Peyer's patch (tissue), 4 donors: ENCODE measurements at regions not wholly inside any gene's neighbourhood (a gene's known extent, or its start where the extent isn't known, plus 50 kb on each side); places are given as distances from the start of the nearest gene placed in this dataset.
"Not testable (repeated sequence)": the region's sequence is repeated elsewhere in the genome, so short reads cannot be mapped to it uniquely, and the experiment has no call there.

ENCODE experiments used
- DNase-seq, 3 donors: peaks; one replicate each; pipeline ENCODE4 v3.0.0-alpha.2; 2017 to 2019
- H3K27ac ChIP-seq, 4 donors: fragments of 200-600 bp; sonication (generic); one replicate each; pipeline ENCODE4 v1.5.1; 2016 to 2019
- H3K27me3 ChIP-seq, 2 donors: fragments of 200-600 bp; sonication (generic); one replicate each; pipeline ENCODE4 v1.5.1; 2019
- H3K36me3 ChIP-seq, 3 donors: fragments of 200-600 bp; sonication (generic); one replicate each; pipeline ENCODE4 v1.5.1; 2016 to 2019
- H3K4me1 ChIP-seq, 4 donors: fragments of 200-600 bp; sonication (generic); one replicate each; pipeline ENCODE4 v1.5.1; 2016 to 2019
- H3K4me3 ChIP-seq, 4 donors: fragments of 200-600 bp; sonication (generic); 1 replicate in 3 of 4; 2 replicates in 1 of 4; pipeline ENCODE4 v1.5.1; 2016 to 2019; ENCODE audit warnings: mild to moderate bottlenecking in 1 of 4
- H3K9me3 ChIP-seq, 4 donors: fragments of 200-600 bp; sonication (generic); one replicate each; pipeline ENCODE4 v1.5.1; 2016 to 2019; ENCODE audit warnings: mild to moderate bottlenecking in 1 of 4
- POLR2A ChIP-seq, 2 donors: fragments of 450-650 bp; IDR thresholded peaks; one replicate each; pipeline ENCODE4 v1.5.1; 2017; ENCODE audit warnings: antibody characterized with exemption in 2 of 2, mild to moderate bottlenecking in 2 of 2, moderate library complexity in 2 of 2
- TF ChIP-seq, protein P1 (sequence below), 6 experiments: fragments of 450-650 bp in 4 of 6; fragments of 200-600 bp in 2 of 6; sonication (generic) in 1 of 6; IDR thresholded peaks; one replicate each; pipeline ENCODE4 v1.5.1; 2017 to 2019; ENCODE audit warnings: antibody characterized with exemption in 6 of 6, mild to moderate bottlenecking in 3 of 6, moderate library complexity in 1 of 6

DNA sequence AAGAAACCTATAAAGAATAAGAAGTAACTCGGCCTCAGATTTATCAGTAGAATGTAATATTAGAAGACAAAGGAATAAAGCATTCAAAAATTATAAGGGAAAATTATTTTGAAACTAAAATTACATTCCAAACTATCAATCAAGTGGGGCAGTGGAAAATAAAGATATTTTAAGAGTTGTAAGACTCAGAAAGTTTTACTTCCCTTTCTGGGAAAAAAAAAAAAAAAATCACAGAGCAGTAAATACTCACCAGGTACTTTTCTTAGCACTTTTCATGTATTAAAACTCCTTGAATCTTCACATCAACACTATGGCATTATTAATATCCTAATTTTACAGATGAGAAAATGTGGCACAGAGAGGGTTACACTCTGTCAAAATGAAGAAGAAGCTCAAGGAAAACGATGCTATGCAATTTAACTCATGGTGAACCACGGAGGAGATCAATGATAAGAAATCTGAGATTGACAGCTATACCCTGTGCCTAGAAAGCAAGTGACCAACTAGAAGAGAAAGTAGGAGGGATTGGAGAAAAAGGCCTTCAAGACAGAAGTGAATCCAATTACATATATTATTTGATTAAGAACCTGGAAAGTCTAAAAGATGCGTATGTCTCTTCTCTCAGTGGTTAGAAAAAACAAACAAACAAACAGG is 238.9 kb upstream of the ID2 start:
- H3K4me1 ChIP-seq = no peaks in the 10 kb centered on the region
- DNase-seq = no peak
- H3K27ac ChIP-seq = no peak overlapping the region
- TF ChIP-seq, protein P1, sequence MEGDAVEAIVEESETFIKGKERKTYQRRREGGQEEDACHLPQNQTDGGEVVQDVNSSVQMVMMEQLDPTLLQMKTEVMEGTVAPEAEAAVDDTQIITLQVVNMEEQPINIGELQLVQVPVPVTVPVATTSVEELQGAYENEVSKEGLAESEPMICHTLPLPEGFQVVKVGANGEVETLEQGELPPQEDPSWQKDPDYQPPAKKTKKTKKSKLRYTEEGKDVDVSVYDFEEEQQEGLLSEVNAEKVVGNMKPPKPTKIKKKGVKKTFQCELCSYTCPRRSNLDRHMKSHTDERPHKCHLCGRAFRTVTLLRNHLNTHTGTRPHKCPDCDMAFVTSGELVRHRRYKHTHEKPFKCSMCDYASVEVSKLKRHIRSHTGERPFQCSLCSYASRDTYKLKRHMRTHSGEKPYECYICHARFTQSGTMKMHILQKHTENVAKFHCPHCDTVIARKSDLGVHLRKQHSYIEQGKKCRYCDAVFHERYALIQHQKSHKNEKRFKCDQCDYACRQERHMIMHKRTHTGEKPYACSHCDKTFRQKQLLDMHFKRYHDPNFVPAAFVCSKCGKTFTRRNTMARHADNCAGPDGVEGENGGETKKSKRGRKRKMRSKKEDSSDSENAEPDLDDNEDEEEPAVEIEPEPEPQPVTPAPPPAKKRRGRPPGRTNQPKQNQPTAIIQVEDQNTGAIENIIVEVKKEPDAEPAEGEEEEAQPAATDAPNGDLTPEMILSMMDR (IDR thresholded peaks at IDR 0.05) = no peak
- TF ChIP-seq POLR2A (IDR thresholded peaks at IDR 0.05) = no peak
- H3K9me3 ChIP-seq = no peaks in the 10 kb centered on the region
- H3K27me3 ChIP-seq = no peaks in the 10 kb centered on the region
- H3K4me3 ChIP-seq = no peak overlapping the region
- no peaks in the 10 kb centered on the region for H3K36me3 ChIP-seq

DNA sequence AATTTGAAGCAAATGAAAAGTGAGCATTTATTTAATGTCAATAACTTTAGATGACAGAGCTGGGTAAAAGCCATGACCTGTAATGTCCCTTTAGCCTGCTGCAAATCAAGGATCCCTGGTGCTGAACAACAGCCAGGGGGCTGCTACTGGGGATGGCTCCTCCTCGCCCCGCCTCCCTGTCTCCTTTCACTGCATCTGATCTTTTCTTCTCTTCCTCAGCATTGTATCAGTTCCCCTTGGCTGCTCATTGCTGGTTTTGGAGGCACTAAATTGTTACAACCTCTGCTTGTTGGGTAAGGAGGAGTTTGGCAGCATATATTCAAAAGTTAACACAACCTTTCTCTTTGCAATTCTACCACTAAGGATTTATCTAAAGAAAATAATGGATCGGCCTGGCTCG is 236.3 kb upstream of the ID2 start:
- no peaks in the 10 kb centered on the region for H3K36me3 ChIP-seq
- H3K4me3 ChIP-seq = no peak overlapping the region
- TF ChIP-seq, protein P1 (IDR thresholded peaks at IDR 0.05) = no peak
- no peak for TF ChIP-seq POLR2A (IDR thresholded peaks at IDR 0.05)
- no peaks in the 10 kb centered on the region for H3K9me3 ChIP-seq
- no peaks in the 10 kb centered on the region for H3K27me3 ChIP-seq
- H3K4me1 ChIP-seq = no peaks in the 10 kb centered on the region
- no peak for DNase-seq
- no peak overlapping the region for H3K27ac ChIP-seq

DNA sequence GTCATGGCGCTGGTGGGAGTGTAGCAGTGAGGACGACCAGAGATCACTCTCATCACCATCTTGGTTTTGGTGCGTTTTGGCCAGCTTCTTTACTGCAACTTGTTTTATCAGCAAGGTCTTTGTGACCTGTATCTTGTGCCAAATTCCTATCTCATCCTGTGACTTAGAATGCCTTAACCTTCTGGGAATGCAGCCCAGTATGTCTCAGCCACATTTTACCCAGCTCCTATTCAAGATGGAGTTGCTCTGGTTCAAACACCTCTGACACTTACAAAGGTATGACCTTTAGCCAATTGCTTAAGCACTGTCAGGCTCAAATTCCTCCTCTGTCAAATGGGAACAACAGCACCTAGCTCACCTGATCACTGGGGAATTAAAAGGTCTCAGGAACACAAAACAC is 235.1 kb upstream of the ID2 start:
- not testable (repeated sequence) for DNase-seq, H3K4me1 ChIP-seq, H3K27ac ChIP-seq, H3K4me3 ChIP-seq, H3K27me3 ChIP-seq, H3K36me3 ChIP-seq, H3K9me3 ChIP-seq

DNA sequence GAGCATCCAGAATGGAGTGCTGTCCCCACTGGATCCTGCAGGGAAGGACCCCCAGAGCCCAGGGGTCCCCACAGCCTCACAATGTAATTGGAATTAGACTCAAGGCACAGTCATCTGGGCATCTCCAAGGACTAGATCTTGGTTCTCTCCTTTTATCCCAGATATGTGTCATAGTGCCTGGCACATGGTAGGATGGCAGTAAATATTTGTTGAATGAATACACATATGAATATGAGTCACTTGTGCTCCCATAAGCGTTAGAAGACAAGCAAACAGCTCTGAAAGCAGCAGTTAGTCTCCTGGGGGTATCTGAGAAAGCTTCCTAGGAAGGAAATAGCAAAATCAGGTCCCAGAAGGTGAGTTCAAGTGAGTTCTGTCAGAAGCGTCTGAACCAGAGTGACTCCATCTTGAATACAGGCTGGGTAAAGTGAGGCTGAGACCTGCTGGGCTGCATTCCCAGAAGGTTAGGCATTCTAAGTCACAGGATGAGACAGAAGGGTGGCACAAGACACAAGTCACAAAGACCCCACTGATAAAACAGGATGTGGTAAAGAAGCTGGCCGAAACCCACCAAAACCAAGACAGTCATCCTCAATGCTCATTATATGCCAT is 234.1 kb upstream of the ID2 start:
- no peak overlapping the region for H3K4me3 ChIP-seq
- peaks cover 0 to 3% (median 0%) of the 10 kb centered on the region in 4 donors for H3K4me1 ChIP-seq
- H3K27ac ChIP-seq = no peak overlapping the region
- DNase-seq = no peak
- H3K9me3 ChIP-seq = no peaks in the 10 kb centered on the region
- no peak for TF ChIP-seq POLR2A (IDR thresholded peaks at IDR 0.05)
- H3K27me3 ChIP-seq = no peaks in the 10 kb centered on the region
- H3K36me3 ChIP-seq = no peaks in the 10 kb centered on the region

DNA sequence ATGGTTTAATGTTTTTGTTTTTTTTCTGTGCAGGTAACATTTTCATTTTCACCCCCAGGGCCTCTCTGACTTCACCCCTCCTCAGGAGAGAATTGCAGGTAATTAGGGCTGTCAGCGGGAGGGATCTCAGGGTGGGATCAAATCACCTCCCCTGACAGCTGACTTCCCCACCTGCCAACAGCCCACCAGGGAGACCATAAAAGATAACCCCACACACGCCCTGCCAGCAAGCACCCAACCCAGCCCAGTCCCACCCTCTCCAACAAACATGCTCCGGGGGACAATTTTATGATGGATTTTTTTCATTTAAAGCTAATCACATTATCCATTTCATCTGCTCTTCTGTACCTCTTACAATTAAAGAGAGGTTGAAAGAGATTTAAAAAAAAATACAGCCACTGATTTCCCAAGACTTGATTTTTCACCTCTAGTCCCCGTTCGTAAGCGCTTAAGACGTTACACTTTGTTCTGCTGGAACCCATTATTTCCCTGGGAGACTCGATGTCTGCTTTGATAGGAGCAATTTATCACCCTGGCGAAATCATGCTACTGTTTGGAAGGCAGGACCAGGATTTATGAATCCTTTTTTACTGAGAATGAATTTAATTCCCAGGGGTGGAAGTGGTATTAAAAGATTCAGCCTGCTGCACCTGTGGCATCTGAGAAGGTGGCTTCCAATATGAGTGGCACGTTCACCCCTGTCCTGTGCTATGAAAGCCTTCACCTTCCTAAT is 232.9 kb upstream of the ID2 start:
- no peak overlapping the region for H3K27ac ChIP-seq
- no peak overlapping the region for H3K4me3 ChIP-seq
- DNase-seq = no peak
- H3K27me3 ChIP-seq = no peaks in the 10 kb centered on the region
- no peaks in the 10 kb centered on the region for H3K9me3 ChIP-seq
- no peaks in the 10 kb centered on the region for H3K36me3 ChIP-seq
- peaks cover 0 to 7% (median 0%) of the 10 kb centered on the region in 4 donors for H3K4me1 ChIP-seq
- TF ChIP-seq, protein P1 (IDR thresholded peaks at IDR 0.05) = no peak
- TF ChIP-seq POLR2A (IDR thresholded peaks at IDR 0.05) = no peak

DNA sequence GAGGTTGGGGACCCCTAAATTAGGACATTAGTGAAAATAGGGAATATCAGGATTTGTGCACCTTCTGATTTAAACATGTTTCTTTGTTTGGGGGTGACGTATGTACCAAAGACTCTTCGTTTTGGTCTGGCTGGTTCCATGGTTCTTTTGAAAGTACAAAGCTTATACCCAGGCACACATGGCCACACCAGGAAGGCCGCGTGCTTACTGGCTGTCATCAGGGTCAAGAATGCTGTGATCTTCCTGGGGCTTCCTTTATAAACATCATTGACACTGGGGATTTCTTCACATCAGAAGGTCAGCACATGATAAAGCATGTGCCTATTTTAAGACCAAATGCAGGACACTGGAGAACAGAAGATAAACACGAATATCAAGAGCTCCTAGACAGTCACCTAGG is 230.6 kb upstream of the ID2 start:
- TF ChIP-seq POLR2A (IDR thresholded peaks at IDR 0.05) = no peak
- TF ChIP-seq, protein P1 (IDR thresholded peaks at IDR 0.05) = no peak
- Histone ChIP-seq H3K9me3 (no peaks in the 10 kb centered on the region), H3K36me3 (no peaks in the 10 kb centered on the region), H3K27ac (no peak overlapping the region), H3K4me3 (no peak overlapping the region), H3K4me1 (peaks cover 0 to 7% (median 3%) of the 10 kb centered on the region in 4 donors), H3K27me3 (no peaks in the 10 kb centered on the region)
- DNase-seq = no peak
